WTC11 (cell line): ENCODE measurements at regions not wholly inside any gene's neighbourhood (a gene's known extent, or its start where the extent isn't known, plus 50 kb on each side); places are given as distances from the start of the nearest gene placed in this dataset.

Experiments used
- ATAC-seq: fragments of 200-7000 bp; cut with Tn5 transposase; 2 replicates; pipeline ENCODE4 v1.10.0; 2021; ENCODE audit warnings: mild to moderate bottlenecking, moderate library complexity
- CTCF ChIA-PET: fragments of 300-600 bp; sonication (Branson Sonifier 250); formaldehyde crosslinking; loops from one replicate; lab custom pipeline; 2021; ENCODE audit warnings: antibody characterized with exemption; lab: Charles Lee
- POLR2A ChIA-PET: fragments of 350-600 bp; sonication (Branson Sonifier 250); formaldehyde crosslinking; loops from one replicate; lab custom pipeline; 2021; ENCODE audit warnings: antibody characterized with exemption; lab: Charles Lee
- DNase-seq: peaks from one replicate; pipeline ENCODE4 v3.0.0; 2021; ENCODE audit warnings: low spot score
- H3K27ac Mint-ChIP-seq: 2 replicates; pipeline ENCODE4 v1.8.0; 2021; ENCODE audit warnings: mixed read lengths
- H3K27me3 Mint-ChIP-seq: 2 replicates; pipeline ENCODE4 v1.8.0; 2021; ENCODE audit warnings: low read depth, mild to moderate bottlenecking, moderate library complexity, mixed read lengths
- H3K36me3 Mint-ChIP-seq: 2 replicates; pipeline ENCODE4 v1.8.0; 2021; ENCODE audit warnings: mixed read lengths
- H3K4me1 Mint-ChIP-seq: 2 replicates; pipeline ENCODE4 v1.8.0; 2022; ENCODE audit warnings: mixed read lengths
- H3K4me3 Mint-ChIP-seq: 2 replicates; pipeline ENCODE4 v1.8.0; 2021; ENCODE audit warnings: mild to moderate bottlenecking, moderate library complexity, mixed read lengths
- H3K9me3 Mint-ChIP-seq: 2 replicates; pipeline ENCODE4 v1.8.0; 2021; ENCODE audit warnings: mixed read lengths
- E2F1 ChIP-seq: sonication (generic); formaldehyde crosslinking; IDR thresholded peaks from 2 replicates; pipeline ENCODE4 v1.8.0; 2022; ENCODE audit warnings: mild to moderate bottlenecking, missing genetic modification reagents
- ETV6 ChIP-seq: sonication (generic); formaldehyde crosslinking; IDR thresholded peaks from 2 replicates; pipeline ENCODE4 v1.8.1; 2022; ENCODE audit warnings: mild to moderate bottlenecking, missing genetic modification reagents
- FOXP1 ChIP-seq: sonication (generic); formaldehyde crosslinking; IDR thresholded peaks from 2 replicates; pipeline ENCODE4 v1.8.0; 2022; ENCODE audit warnings: missing genetic modification reagents, mild to moderate bottlenecking, moderate library complexity, borderline replicate concordance
- GABPB1 ChIP-seq: sonication (generic); formaldehyde crosslinking; IDR thresholded peaks from 2 replicates; pipeline ENCODE4 v1.8.1; 2023; ENCODE audit warnings: mild to moderate bottlenecking, missing genetic modification reagents
- GTF2I ChIP-seq: fragments of 250-450 bp; sonication (Bioruptor Pico); conservative IDR thresholded peaks from 2 replicates; pipeline ENCODE4 v1.4.0; 2021; ENCODE audit warnings: mild to moderate bottlenecking
- JUN ChIP-seq: sonication (generic); formaldehyde crosslinking; IDR thresholded peaks from 2 replicates; pipeline ENCODE4 v1.8.0; 2023; ENCODE audit warnings: mild to moderate bottlenecking, missing genetic modification reagents
- MXD4 ChIP-seq: fragments of 250-450 bp; sonication (Bioruptor Pico); IDR thresholded peaks from 2 replicates; pipeline ENCODE4 v1.8.0; 2021; ENCODE audit warnings: mild to moderate bottlenecking, moderate library complexity, borderline replicate concordance
- NFYB ChIP-seq: sonication (generic); formaldehyde crosslinking; conservative IDR thresholded peaks from 2 replicates; pipeline ENCODE4 v1.8.0; 2022; ENCODE audit warnings: low read depth, missing genetic modification reagents
- NR2C2 ChIP-seq: sonication (generic); formaldehyde crosslinking; IDR thresholded peaks from 2 replicates; pipeline ENCODE4 v1.8.0; 2022; ENCODE audit warnings: mild to moderate bottlenecking, missing genetic modification reagents
- NR3C1 ChIP-seq: sonication (generic); formaldehyde crosslinking; conservative IDR thresholded peaks from 2 replicates; pipeline ENCODE4 v1.8.1; 2023; ENCODE audit warnings: low read depth, mild to moderate bottlenecking, missing genetic modification reagents
- SMAD3 ChIP-seq: sonication (generic); formaldehyde crosslinking; IDR thresholded peaks from 2 replicates; pipeline ENCODE4 v1.8.0; 2022; ENCODE audit warnings: missing genetic modification reagents, mild to moderate bottlenecking, borderline replicate concordance
- SMAD4 ChIP-seq: sonication (generic); formaldehyde crosslinking; IDR thresholded peaks from 2 replicates; pipeline ENCODE4 v1.8.0; 2022; ENCODE audit warnings: mild to moderate bottlenecking, missing genetic modification reagents
- SOX15 ChIP-seq: fragments of 250-450 bp; sonication (Bioruptor Pico); IDR thresholded peaks from 2 replicates; pipeline ENCODE4 v1.9.0; 2021; ENCODE audit warnings: mild to moderate bottlenecking
- ZNF138 ChIP-seq: sonication (generic); formaldehyde crosslinking; conservative IDR thresholded peaks from 2 replicates; pipeline ENCODE4 v1.8.1; 2022; ENCODE audit warnings: mild to moderate bottlenecking, moderate library complexity, missing genetic modification reagents
- ZNF317 ChIP-seq: sonication (generic); formaldehyde crosslinking; IDR thresholded peaks from 2 replicates; pipeline ENCODE4 v1.8.1; 2023; ENCODE audit warnings: low read depth, mild to moderate bottlenecking, moderate library complexity, missing genetic modification reagents, borderline replicate concordance
- TF ChIP-seq, protein P1 (sequence below): fragments of 250-450 bp; sonication (Bioruptor Pico); IDR thresholded peaks from 2 replicates; pipeline ENCODE4 v1.8.0; 2021; ENCODE audit warnings: mild to moderate bottlenecking
- TF ChIP-seq, protein P2 (sequence below): sonication (generic); formaldehyde crosslinking; IDR thresholded peaks from 2 replicates; pipeline ENCODE4 v1.8.0; 2022; ENCODE audit warnings: mild to moderate bottlenecking, missing genetic modification reagents
- TF ChIP-seq, protein P3 (sequence below): sonication (generic); formaldehyde crosslinking; IDR thresholded peaks from 2 replicates; pipeline ENCODE4 v1.8.0; 2022; ENCODE audit warnings: mild to moderate bottlenecking, missing genetic modification reagents
- TF ChIP-seq, protein P4 (sequence below): sonication (generic); formaldehyde crosslinking; IDR thresholded peaks from 2 replicates; pipeline ENCODE4 v1.8.0; 2022; ENCODE audit warnings: missing genetic modification reagents
- TF ChIP-seq, protein P5 (sequence below): sonication (generic); formaldehyde crosslinking; IDR thresholded peaks from 2 replicates; pipeline ENCODE4 v1.8.1; 2022; ENCODE audit warnings: missing genetic modification reagents, borderline replicate concordance

DNA sequence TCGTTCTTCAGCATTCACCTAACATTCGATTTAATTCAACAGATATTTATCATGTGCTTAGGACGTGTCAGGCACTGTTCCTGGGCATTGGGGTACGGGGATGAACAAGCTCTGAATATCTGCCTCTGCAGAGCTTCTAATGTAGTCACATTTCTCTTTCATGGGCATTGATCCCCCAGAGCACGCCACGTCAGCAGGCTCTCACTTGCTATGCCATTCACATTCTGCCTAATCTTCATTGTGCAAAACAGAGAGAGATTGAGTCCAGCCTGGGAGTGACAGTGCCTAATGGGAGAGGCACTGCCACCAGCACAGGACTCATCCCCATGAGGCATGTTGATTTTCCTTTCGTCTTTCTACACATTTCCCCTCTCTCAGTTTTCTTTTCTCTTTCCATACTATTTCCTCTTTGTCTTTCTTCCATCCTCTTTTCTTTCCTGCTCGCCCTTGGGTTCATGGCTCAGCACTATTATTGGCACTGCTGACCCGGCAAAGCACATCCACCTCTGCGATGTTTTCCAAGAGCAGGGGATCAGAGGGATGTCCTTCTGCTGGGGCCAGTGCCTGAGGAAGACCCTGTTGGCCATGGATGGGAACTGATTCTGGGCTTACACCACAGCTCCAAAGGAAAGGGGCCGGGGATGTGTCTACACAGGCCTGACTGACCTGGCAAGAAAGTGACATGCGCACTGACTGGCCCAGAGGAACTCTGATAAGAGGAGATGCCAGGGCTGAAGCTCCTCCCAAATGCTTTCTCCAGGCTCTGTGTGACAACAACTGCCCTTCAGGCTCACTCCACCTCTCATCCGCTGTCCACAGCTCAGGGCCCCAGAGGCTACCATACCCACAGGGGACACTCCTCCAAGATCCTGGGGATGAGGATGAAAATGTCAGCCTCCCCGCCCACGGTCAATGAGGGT lies 195.9 kb downstream of the TOMM20 start:
- Mint-ChIP-seq H3K27ac (no peak overlapping the region; the same call in 1 of the 2 replicates), H3K27me3 (no peaks in the 10 kb centered on the region), H3K36me3 (no peaks in the 10 kb centered on the region), H3K4me1 (peaks cover 24% of the 10 kb centered on the region), H3K4me3 (no peak overlapping the region), H3K9me3 (no peaks in the 10 kb centered on the region)
- TF ChIP-seq, protein P1, sequence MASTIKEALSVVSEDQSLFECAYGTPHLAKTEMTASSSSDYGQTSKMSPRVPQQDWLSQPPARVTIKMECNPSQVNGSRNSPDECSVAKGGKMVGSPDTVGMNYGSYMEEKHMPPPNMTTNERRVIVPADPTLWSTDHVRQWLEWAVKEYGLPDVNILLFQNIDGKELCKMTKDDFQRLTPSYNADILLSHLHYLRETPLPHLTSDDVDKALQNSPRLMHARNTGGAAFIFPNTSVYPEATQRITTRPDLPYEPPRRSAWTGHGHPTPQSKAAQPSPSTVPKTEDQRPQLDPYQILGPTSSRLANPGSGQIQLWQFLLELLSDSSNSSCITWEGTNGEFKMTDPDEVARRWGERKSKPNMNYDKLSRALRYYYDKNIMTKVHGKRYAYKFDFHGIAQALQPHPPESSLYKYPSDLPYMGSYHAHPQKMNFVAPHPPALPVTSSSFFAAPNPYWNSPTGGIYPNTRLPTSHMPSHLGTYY, result no peak
- TF ChIP-seq E2F1 (CRISPR knock-in tag) (no peak), SOX15 (no peak), MXD4 (CRISPR knock-in tag) (no peak), NFYB (CRISPR knock-in tag) (no peak), JUN (CRISPR knock-in tag) (no peak), NR2C2 (CRISPR knock-in tag) (no peak), ZNF317 (CRISPR knock-in tag) (no peak), FOXP1 (CRISPR knock-in tag) (no peak), SMAD3 (CRISPR knock-in tag) (no peak), GTF2I (CRISPR knock-in tag) (no peak)
- TF ChIP-seq, protein P2, sequence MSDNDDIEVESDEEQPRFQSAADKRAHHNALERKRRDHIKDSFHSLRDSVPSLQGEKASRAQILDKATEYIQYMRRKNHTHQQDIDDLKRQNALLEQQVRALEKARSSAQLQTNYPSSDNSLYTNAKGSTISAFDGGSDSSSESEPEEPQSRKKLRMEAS, result no peak
- ATAC-seq (no peak), DNase-seq (no peak)
- ChIA-PET CTCF (no interaction called here), POLR2A (no interaction called here)

- H3K27me3 Mint-ChIP-seq, result peaks cover 5% of the 10 kb centered on the region; the same call in 1 of the 2 replicates
- CTCF ChIA-PET, result no interaction called here
- H3K4me1 Mint-ChIP-seq, result peaks cover 30% of the 10 kb centered on the region
- TF ChIP-seq, protein P3, sequence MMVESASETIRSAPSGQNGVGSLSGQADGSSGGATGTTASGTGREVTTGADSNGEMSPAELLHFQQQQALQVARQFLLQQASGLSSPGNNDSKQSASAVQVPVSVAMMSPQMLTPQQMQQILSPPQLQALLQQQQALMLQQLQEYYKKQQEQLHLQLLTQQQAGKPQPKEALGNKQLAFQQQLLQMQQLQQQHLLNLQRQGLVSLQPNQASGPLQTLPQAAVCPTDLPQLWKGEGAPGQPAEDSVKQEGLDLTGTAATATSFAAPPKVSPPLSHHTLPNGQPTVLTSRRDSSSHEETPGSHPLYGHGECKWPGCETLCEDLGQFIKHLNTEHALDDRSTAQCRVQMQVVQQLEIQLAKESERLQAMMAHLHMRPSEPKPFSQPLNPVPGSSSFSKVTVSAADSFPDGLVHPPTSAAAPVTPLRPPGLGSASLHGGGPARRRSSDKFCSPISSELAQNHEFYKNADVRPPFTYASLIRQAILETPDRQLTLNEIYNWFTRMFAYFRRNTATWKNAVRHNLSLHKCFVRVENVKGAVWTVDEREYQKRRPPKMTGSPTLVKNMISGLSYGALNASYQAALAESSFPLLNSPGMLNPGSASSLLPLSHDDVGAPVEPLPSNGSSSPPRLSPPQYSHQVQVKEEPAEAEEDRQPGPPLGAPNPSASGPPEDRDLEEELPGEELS (CRISPR knock-in tag), result no peak
- POLR2A ChIA-PET, result no interaction called here
- H3K36me3 Mint-ChIP-seq, result no peaks in the 10 kb centered on the region
- H3K27ac Mint-ChIP-seq, result no peak overlapping the region
- no peak for DNase-seq
- no peak overlapping the region for H3K4me3 Mint-ChIP-seq
- H3K9me3 Mint-ChIP-seq, result no peaks in the 10 kb centered on the region
- no peak for ATAC-seq
Measured at GRCh38 chr1:234932106-234932505, 196.5 kb downstream of the TOMM20 start.

- POLR2A ChIA-PET, result no interaction called here
- H3K9me3 Mint-ChIP-seq, result no peaks in the 10 kb centered on the region
- H3K36me3 Mint-ChIP-seq, result no peaks in the 10 kb centered on the region
- H3K4me3 Mint-ChIP-seq, result no peak overlapping the region
- DNase-seq, result no peak
- no peak overlapping the region for H3K27ac Mint-ChIP-seq
- CTCF ChIA-PET, result no interaction called here
- H3K27me3 Mint-ChIP-seq, result peaks cover 6% of the 10 kb centered on the region; the same call in 1 of the 2 replicates
- no peak for ATAC-seq
- peaks cover 36% of the 10 kb centered on the region for H3K4me1 Mint-ChIP-seq
- TF ChIP-seq ETV6 (CRISPR knock-in tag) (no peak), ZNF138 (no peak), NR3C1 (CRISPR knock-in tag) (no peak), SMAD4 (CRISPR knock-in tag) (no peak), JUN (CRISPR knock-in tag) (no peak), GABPB1 (no peak)
- TF ChIP-seq, protein P4, sequence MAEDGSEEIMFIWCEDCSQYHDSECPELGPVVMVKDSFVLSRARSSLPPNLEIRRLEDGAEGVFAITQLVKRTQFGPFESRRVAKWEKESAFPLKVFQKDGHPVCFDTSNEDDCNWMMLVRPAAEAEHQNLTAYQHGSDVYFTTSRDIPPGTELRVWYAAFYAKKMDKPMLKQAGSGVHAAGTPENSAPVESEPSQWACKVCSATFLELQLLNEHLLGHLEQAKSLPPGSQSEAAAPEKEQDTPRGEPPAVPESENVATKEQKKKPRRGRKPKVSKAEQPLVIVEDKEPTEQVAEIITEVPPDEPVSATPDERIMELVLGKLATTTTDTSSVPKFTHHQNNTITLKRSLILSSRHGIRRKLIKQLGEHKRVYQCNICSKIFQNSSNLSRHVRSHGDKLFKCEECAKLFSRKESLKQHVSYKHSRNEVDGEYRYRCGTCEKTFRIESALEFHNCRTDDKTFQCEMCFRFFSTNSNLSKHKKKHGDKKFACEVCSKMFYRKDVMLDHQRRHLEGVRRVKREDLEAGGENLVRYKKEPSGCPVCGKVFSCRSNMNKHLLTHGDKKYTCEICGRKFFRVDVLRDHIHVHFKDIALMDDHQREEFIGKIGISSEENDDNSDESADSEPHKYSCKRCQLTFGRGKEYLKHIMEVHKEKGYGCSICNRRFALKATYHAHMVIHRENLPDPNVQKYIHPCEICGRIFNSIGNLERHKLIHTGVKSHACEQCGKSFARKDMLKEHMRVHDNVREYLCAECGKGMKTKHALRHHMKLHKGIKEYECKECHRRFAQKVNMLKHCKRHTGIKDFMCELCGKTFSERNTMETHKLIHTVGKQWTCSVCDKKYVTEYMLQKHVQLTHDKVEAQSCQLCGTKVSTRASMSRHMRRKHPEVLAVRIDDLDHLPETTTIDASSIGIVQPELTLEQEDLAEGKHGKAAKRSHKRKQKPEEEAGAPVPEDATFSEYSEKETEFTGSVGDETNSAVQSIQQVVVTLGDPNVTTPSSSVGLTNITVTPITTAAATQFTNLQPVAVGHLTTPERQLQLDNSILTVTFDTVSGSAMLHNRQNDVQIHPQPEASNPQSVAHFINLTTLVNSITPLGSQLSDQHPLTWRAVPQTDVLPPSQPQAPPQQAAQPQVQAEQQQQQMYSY (CRISPR knock-in tag), result no peak
- TF ChIP-seq, protein P5, sequence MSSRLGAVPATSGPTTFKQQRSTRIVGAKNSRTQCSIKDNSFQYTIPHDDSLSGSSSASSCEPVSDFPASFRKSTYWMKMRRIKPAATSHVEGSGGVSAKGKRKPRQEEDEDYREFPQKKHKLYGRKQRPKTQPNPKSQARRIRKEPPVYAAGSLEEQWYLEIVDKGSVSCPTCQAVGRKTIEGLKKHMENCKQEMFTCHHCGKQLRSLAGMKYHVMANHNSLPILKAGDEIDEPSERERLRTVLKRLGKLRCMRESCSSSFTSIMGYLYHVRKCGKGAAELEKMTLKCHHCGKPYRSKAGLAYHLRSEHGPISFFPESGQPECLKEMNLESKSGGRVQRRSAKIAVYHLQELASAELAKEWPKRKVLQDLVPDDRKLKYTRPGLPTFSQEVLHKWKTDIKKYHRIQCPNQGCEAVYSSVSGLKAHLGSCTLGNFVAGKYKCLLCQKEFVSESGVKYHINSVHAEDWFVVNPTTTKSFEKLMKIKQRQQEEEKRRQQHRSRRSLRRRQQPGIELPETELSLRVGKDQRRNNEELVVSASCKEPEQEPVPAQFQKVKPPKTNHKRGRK, result no peak
Measured at GRCh38 chr1:234931404-234931973, 197.1 kb downstream of the TOMM20 start.
